Omental fat pad (tissue), 3 donors: ENCODE measurements at regions not wholly inside any gene's neighbourhood (a gene's known extent, or its start where the extent isn't known, plus 50 kb on each side); places are given as distances from the start of the nearest gene placed in this dataset.

Experiments
- ATAC-seq: fragments of 150-250 bp; one replicate; pipeline ENCODE4 v1.9.1; 2016; ENCODE audit warnings: mild to moderate bottlenecking, moderate library complexity; ENCODE audit not compliant: low FRiP score
- DNase-seq: peaks from one replicate; pipeline ENCODE4 v3.0.0-alpha.2; 2019; ENCODE audit warnings: low spot score
- TF ChIP-seq, protein P1 (sequence below), 3 donors: fragments of 450-650 bp; IDR thresholded peaks; one replicate each; pipeline ENCODE4 v1.5.1; 2016 to 2017; ENCODE audit warnings: antibody characterized with exemption in 3 of 3, mild to moderate bottlenecking in 3 of 3, moderate library complexity in 2 of 3

DNA sequence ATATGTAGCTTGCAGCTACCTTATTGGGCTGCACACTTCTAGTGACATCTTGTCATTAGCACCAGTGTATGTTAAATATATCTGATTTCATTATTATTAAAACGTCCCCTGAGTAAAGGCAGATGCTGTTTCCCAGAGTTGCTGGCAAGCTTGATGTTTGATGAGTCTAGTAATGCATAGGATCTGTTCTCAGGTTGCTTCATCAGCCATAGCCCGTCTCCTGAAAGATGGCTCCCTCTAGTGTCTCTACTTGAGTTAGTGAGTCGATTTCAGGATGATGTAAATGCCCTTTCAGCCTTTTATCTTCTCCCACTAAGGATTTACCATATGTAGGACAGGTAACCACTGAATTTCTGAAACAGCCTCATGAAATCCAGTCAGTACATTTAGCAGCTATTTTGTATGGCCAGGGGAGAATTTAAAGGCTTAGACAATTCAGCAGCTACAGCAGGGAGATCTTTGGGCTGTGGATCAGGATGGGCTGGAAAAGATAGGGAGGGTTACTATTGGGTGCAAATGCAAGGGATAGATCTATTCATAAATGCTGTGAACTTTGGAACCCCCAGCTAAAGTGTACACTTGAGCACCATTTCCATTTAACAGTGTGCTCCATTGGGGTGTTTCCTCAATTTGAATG is 376.3 kb downstream of the CNTNAP4 start:
- TF ChIP-seq, protein P1, sequence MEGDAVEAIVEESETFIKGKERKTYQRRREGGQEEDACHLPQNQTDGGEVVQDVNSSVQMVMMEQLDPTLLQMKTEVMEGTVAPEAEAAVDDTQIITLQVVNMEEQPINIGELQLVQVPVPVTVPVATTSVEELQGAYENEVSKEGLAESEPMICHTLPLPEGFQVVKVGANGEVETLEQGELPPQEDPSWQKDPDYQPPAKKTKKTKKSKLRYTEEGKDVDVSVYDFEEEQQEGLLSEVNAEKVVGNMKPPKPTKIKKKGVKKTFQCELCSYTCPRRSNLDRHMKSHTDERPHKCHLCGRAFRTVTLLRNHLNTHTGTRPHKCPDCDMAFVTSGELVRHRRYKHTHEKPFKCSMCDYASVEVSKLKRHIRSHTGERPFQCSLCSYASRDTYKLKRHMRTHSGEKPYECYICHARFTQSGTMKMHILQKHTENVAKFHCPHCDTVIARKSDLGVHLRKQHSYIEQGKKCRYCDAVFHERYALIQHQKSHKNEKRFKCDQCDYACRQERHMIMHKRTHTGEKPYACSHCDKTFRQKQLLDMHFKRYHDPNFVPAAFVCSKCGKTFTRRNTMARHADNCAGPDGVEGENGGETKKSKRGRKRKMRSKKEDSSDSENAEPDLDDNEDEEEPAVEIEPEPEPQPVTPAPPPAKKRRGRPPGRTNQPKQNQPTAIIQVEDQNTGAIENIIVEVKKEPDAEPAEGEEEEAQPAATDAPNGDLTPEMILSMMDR (IDR thresholded peaks at IDR 0.05): no peak
- DNase-seq: no peak
- ATAC-seq: peak; percentile 75

DNA sequence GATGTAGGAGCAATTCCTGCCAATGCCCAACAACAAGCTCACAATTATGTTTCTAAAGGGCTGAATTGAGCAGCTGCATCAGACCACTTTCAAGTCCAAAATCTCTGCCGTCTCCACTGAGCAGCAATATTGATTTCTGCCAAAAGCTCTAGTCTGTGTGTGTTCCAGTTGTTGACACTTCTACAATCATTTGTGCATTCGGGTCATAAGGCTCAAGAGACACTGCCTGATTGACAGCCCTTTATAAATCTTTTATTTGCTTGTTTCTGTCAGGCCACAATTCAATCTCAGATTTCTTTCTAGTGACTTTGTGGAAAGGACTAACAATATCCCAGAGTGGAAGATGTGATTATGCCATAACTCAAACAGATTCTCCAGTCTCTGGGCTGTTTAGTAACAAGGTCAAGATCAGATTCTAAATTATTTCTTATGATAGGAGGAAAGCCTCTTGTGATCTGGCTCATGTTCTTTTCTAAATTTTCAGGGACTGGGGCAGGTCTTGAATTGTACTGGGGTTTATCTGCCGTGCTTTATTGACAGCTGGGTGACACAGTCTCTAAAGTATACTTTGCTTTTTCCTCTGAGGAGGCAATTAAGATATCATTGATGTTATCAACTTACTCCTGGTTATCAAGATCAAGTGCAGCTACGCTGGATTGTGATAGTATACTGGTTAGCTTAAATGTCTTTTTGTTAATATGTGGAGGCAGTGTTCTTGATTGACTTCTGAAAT is 377.1 kb downstream of the CNTNAP4 start:
- TF ChIP-seq, protein P1 (IDR thresholded peaks at IDR 0.05): no peak
- DNase-seq: no peak
- no peak for ATAC-seq

DNA sequence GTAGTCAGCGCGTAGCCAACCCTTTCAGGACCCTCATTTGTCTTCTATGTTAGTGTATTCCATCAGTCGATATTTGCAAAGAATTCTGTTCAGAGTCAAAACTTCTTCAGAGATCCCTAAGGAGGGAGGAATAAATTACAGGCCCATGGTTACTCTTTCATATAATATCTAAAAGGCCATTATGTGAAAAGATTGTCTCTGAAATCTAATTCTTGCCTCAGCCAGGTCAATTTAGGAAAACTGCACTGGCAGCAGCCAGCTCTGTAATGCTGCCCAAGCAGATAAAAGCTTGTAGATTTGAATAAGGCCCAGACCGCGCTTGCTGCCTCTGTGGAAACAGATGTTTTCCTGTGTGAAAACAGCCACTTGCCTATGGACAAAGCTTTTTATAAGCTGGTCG is 379.8 kb downstream of the CNTNAP4 start:
- no peak for ATAC-seq
- TF ChIP-seq, protein P1 (IDR thresholded peaks at IDR 0.05): no peak

DNA sequence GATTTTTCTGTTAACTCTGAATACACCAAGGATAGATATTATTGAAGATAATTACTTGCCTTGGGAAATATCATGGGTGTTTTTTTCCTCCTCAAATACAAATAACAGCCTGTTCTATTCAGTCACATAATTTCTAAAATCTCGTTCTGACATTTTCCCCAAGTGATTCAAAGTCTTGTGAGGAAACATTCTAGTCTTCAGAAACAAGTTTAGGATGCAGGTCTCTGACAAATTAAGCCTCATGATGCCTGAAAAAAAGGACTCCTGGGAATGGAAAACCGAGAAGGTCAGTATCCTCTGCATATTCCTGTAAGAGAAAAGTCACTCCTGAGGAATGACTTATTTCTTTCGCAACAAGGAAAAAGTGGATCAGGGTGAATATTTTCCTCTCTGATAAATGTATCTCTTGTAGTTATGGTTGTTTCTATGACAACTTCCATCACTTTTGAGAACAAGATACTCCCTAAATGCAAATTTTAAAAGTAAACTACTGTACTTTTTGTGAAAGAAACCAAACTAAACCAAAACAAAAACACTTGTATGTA is 384.6 kb downstream of the CNTNAP4 start:
- no peak for ATAC-seq
- no peak for DNase-seq
- TF ChIP-seq, protein P1 (IDR thresholded peaks at IDR 0.05): no peak

More for the DNA sequence above, 379.8 kb downstream of the CNTNAP4 start:
- DNase-seq: no peak

DNA sequence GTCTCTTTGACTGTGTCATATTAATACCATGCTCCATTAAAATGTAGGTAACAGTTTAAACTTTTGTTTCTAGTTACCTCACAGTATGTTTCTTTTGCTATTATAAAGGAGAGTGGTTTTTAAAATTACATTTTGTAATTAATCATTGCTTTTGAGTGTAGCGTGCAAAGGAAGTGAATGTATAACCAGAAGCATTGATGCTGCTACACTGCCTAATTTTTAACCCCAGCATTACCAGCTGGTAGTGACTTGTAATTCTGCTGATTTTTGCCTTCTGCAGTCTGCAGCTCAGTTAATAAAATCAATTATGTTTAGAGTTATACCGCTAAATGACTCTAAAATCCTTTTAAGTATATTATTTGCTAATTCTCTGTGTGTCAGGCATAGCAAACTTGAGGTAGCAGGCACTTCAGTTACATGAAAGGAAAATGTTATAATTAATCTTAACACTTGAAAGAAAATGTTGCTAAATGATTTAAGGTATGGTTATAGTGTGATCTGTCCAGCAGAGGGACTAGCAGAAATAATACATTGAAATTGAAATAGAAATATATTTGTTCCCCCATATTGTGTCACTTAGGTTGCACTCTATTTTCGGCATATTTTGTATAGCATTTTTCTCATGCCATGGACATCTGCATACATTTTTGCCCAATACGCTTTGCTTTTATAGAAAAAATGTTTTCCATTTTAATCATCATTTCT is 388.5 kb downstream of the CNTNAP4 start:
- TF ChIP-seq, protein P1 (IDR thresholded peaks at IDR 0.05): no peak
- ATAC-seq (no peak), DNase-seq (no peak)

DNA sequence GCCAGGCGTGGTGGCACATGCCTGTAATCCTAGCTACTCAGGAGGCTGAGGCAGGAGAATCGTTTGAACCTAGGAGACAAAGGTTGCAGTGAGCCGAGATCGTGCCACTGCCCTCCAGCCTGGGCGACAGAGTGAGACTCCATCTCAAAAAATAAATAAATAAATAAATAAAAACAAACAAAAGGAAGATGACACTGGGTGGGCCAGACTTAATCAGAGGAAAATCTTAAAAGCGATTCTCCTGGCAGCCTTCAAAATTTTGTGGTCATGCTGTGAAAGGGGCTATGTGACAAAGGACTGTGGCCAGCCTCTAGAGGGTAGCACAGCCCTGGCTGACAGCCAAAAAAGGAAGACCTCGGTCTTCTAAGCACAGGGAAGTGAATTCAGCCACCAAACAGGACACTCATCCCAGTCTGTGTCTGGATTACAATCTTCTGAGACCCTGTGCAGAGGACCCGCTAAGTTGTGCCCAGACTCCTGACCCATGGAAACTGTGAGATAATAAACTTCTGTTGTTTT is 391.1 kb downstream of the CNTNAP4 start:
- TF ChIP-seq, protein P1 (IDR thresholded peaks at IDR 0.05): no peak
- no peak for ATAC-seq

More for the DNA sequence above, 391.1 kb downstream of the CNTNAP4 start:
- DNase-seq: no peak
